K562 (cell line): ENCODE measurements at regions not wholly inside any gene's neighbourhood (a gene's known extent, or its start where the extent isn't known, plus 50 kb on each side); places are given as distances from the start of the nearest gene placed in this dataset.

ENCODE experiments used
- ATAC-seq: fragments of 200-7000 bp; cut with Tn5 transposase; 3 replicates; pipeline ENCODE4 v1.9.1; 2020; ENCODE audit warnings: moderate library complexity
- BruUV-seq: library from RNA; stranded (reverse); fragments of 400-500 nt; replicated peaks from 2 replicates; lab custom pipeline; 2021; lab: Mats Ljungman, UMichigan
- CTCF ChIA-PET: fragments of 300-600 bp; formaldehyde crosslinking; extraction: SDS; loops from one replicate; lab custom pipeline; 2021; ENCODE audit warnings: low intra/inter-chr PET ratio; lab: Yijun Ruan, JAX
- POLR2A ChIA-PET: fragments of 300-600, 350-650 bp; sonication (Branson Sonifier 250); formaldehyde crosslinking; extraction: SDS; loops from one replicate; lab custom pipeline; 2021; ENCODE audit warnings: antibody characterized with exemption, inconsistent platforms; lab: Yijun Ruan, JAX
- DNase-seq, 4 experiments: peaks; one replicate each; pipeline versions ENCODE4 v3.0.0 to v3.0.0-alpha.2; 2011 to 2018; ENCODE audit warnings: low spot score in 3 of 4, mixed read lengths in 3 of 4; ENCODE audit errors: extremely low read depth in 1 of 4
- FAIRE-seq: peaks from 2 replicates; lab custom pipeline; 2011; peaks lifted over from hg19 to GRCh38; lab: Jason Lieb, UNC
- H2AFZ ChIP-seq: 2 replicates; pipeline ENCODE4 v1.6.0; 2011; ENCODE audit warnings: low read depth, low read length, control low read depth, inconsistent platforms
- H3K27ac ChIP-seq: fragments of 200-600 bp; 3 replicates; pipeline ENCODE4 v1.8.0; 2011; ENCODE audit warnings: low read depth, mild to moderate bottlenecking, control low read depth, inconsistent platforms, low read length, moderate library complexity, mixed read lengths; ENCODE audit errors: extremely low read depth
- H3K27me3 ChIP-seq, 2 experiments: fragments of 300-600 bp in 1 of 2; 2 replicates in 1 of 2; 3 replicates in 1 of 2; pipeline versions ENCODE4 v1.6.0 to v1.8.0; 2011; ENCODE audit warnings: inconsistent platforms in 2 of 2, low read length in 2 of 2, mild to moderate bottlenecking in 1 of 2, mixed read lengths in 1 of 2, moderate library complexity in 1 of 2; ENCODE audit not compliant: control insufficient read depth in 2 of 2, insufficient read depth in 2 of 2
- H3K36me3 ChIP-seq: fragments of 300-600 bp; 3 replicates; pipeline ENCODE4 v1.8.0; 2011; ENCODE audit warnings: mild to moderate bottlenecking, low read length, inconsistent platforms; ENCODE audit not compliant: control insufficient read depth, insufficient read depth
- H3K4me1 ChIP-seq, 2 experiments: fragments of 200-600 bp in 1 of 2; replicated peaks in 1 of 2; 2 replicates in 1 of 2; 3 replicates in 1 of 2; pipeline versions ENCODE4 v1.5.1 to v1.8.0; 2011; ENCODE audit warnings: inconsistent platforms in 2 of 2, low read length in 2 of 2, mild to moderate bottlenecking in 1 of 2, mixed read lengths in 1 of 2, moderate library complexity in 1 of 2; ENCODE audit not compliant: control insufficient read depth in 2 of 2, insufficient read depth in 2 of 2
- H3K4me2 ChIP-seq: 2 replicates; pipeline ENCODE4 v1.6.1; 2011; ENCODE audit warnings: low read length, control low read depth, inconsistent platforms, mixed read lengths; ENCODE audit not compliant: insufficient read depth
- H3K4me3 ChIP-seq: fragments of 200-600 bp; sonication (generic), shearing (Covaris generic); 2 replicates; pipeline ENCODE4 v1.5.1; 2016; ENCODE audit warnings: control low read depth, inconsistent platforms
- H3K79me2 ChIP-seq: fragments of 200-600 bp; 3 replicates; pipeline ENCODE4 v1.8.0; 2011; ENCODE audit warnings: low read length, inconsistent platforms; ENCODE audit not compliant: control insufficient read depth, insufficient read depth
- H3K9ac ChIP-seq, 2 experiments: 2 replicates each; pipeline versions ENCODE4 v1.6.0 to v1.6.1; 2011; ENCODE audit warnings: low read depth in 2 of 2, low read length in 2 of 2, control low read depth in 1 of 2, inconsistent platforms in 1 of 2, mild to moderate bottlenecking in 1 of 2, mixed read lengths in 1 of 2; ENCODE audit not compliant: insufficient read depth in 1 of 2
- H3K9me1 ChIP-seq: one replicate; pipeline ENCODE4 v1.6.0; 2011; ENCODE audit warnings: inconsistent platforms, mild to moderate bottlenecking, low read length, moderate library complexity; ENCODE audit not compliant: control insufficient read depth, insufficient read depth
- H3K9me3 ChIP-seq: replicated peaks from 2 replicates; pipeline ENCODE4 v1.5.1; 2011; ENCODE audit warnings: low read depth, low read length, inconsistent platforms; ENCODE audit not compliant: control insufficient read depth, insufficient read depth
- H4K20me1 ChIP-seq: replicated peaks from 2 replicates; pipeline ENCODE4 v1.6.1; 2011; ENCODE audit warnings: low read length, inconsistent platforms, mixed read lengths; ENCODE audit not compliant: control insufficient read depth, insufficient read depth
- RAD21 ChIP-seq, 2 experiments: fragments of 250-450 bp in 1 of 2; fragments of 450-650 bp in 1 of 2; sonication (Bioruptor Pico) in 1 of 2; formaldehyde crosslinking in 1 of 2; IDR thresholded peaks in 1 of 2; conservative IDR thresholded peaks in 1 of 2; 2 replicates each; pipeline versions ENCODE4 v1.4.0 to v1.8.0; 2020 to 2022; ENCODE audit warnings: mild to moderate bottlenecking in 2 of 2, moderate library complexity in 1 of 2
- RFX1 ChIP-seq: fragments of 450-650 bp; IDR thresholded peaks from 2 replicates; pipeline ENCODE4 v1.6.1; 2016; ENCODE audit warnings: mild to moderate bottlenecking, moderate library complexity
- SAP30 ChIP-seq: fragments of 200-600 bp; sonication (generic); IDR thresholded peaks from 2 replicates; pipeline ENCODE4 v1.6.1; 2012; ENCODE audit warnings: borderline replicate concordance, low read depth, mild to moderate bottlenecking, moderate library complexity, low read length, control low read depth, inconsistent platforms; ENCODE audit not compliant: insufficient read depth, poor library complexity, severe bottlenecking
- ZNF830 ChIP-seq: fragments of 250-450 bp; sonication (Bioruptor Pico); IDR thresholded peaks from 2 replicates; pipeline ENCODE4 v1.5.0; 2021; ENCODE audit warnings: mild to moderate bottlenecking
- WGBS: fragments of 100-300 bp; shearing (Covaris generic); methylation state at CpG from one replicate; pipeline ENCODE4 v1.1.6; 2016; ENCODE audit warnings: low coverage, mixed read lengths; ENCODE audit not compliant: insufficient coverage; ENCODE audit errors: missing lambda C conversion rate; 5-methylcytosine and 5-hydroxymethylcytosine counted together
- in situ Hi-C: fragments of 300-500 bp; cut with MboI; formaldehyde crosslinking; loops from 4 replicates; pipeline ENCODE4 v1.15.0; 2018; ENCODE audit warnings: inconsistent platforms, mixed read lengths
- intact Hi-C: fragments of 100-400 bp; cut with micrococcal nuclease; formaldehyde crosslinking; loops from 2 replicates; pipeline ENCODE4 v1.14.2; 2022

DNA sequence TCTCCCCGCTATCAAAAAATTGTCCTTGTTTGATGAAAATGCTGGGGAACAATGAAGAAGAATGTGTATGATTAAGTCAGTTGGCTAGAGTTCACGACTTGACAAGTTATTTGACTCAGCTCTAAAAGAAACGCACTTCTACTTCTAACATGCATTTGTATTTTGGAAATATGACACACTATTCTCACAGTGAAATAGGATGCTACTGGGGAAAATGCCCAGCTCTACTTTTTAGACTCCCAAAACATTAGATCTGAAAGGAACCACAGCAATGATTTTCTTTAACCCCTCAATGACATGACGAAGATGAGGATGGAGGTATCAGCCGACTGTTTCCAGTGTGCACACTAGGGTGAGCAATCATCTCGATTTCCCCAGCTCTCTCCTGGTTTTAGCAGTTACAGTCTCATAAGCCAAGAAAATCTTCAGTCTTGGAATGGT is 83.6 kb upstream of the PCSK1 start:
- ChIA-PET POLR2A (interaction anchor here (0.7 kb wide), 1 partner anchor 50 kb away, joined by 3 read pairs; no protein-coding TSS in a partner anchor), CTCF (interaction anchor here (0.5 kb wide), 1 partner anchor 83 kb away, joined by 4 read pairs; no protein-coding TSS in a partner anchor)
- in situ Hi-C loops (no loop called here), intact Hi-C loops (no loop called here)
- WGBS = 0% methylated on average over 6 of the region's 6 CpGs
- BruUV-seq = no TSS peak
- DNase-seq (no peak), ATAC-seq (no peak), FAIRE-seq (no peak)
- Histone ChIP-seq H3K9me1 (no peaks in the 10 kb centered on the region), H3K79me2 (no peaks in the 10 kb centered on the region), H3K36me3 (no peaks in the 10 kb centered on the region), H3K27ac (no peak overlapping the region), H3K4me1 (no peaks in the 10 kb centered on the region), H4K20me1 (no peaks in the 10 kb centered on the region), H3K9ac (no peak overlapping the region), H3K4me3 (no peak overlapping the region), H3K27me3 (no peaks in the 10 kb centered on the region), H3K9me3 (no peaks in the 10 kb centered on the region), H2AFZ (no peak overlapping the region), H3K4me2 (no peak overlapping the region)
- TF ChIP-seq RAD21 (CRISPR knock-in tag; conservative IDR thresholded peaks at IDR 0.05 in 1 of 2, IDR thresholded peaks at IDR 0.05 in 1 of 2) (peak in 1 of 2 experiments; percentile 14; a peak in 1 of 4 replicates), ZNF830 (CRISPR knock-in tag) (no peak)

DNA sequence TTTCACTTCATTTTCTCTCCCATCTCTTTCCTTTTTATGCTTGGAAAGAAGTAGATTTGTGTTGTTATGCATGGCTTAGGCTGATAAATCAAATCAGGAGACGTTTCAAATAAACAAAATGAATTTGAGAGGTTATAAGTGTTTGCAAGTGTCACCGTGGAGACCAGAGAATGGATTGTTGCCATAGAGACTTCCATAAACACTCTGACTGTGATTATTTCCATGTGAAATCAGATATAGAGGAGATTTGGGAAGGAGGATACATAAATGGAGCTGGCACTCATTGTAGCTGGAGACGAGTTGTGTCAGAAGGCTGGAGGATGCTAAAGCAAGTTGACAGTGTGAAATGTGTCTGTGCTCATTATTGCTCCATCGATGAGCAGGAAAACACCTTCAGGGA is 84.2 kb upstream of the PCSK1 start:
- Histone ChIP-seq H3K9me1 (no peaks in the 10 kb centered on the region), H3K4me3 (no peak overlapping the region), H2AFZ (no peak overlapping the region), H3K9me3 (no peaks in the 10 kb centered on the region), H3K27ac (no peak overlapping the region), H3K9ac (no peak overlapping the region), H4K20me1 (no peaks in the 10 kb centered on the region), H3K27me3 (no peaks in the 10 kb centered on the region), H3K36me3 (no peaks in the 10 kb centered on the region), H3K4me2 (no peak overlapping the region), H3K79me2 (no peaks in the 10 kb centered on the region), H3K4me1 (no peaks in the 10 kb centered on the region)
- DNase-seq (no peak), ATAC-seq (no peak), FAIRE-seq (no peak)
- POLR2A ChIA-PET = interaction anchor here (0.7 kb wide), 1 partner anchor 50 kb away, joined by 3 read pairs; no protein-coding TSS in a partner anchor
- CTCF ChIA-PET = no interaction called here
- peak; percentile 16; the same call in 1 of the 2 replicates for TF ChIP-seq RFX1
- no peak for TF ChIP-seq SAP30
- in situ Hi-C loops = no loop called here
- intact Hi-C loops = no loop called here
- no TSS peak for BruUV-seq
- WGBS = 0% methylated on average over 4 of the region's 4 CpGs
